RWPE1 (cell line): ENCODE measurements at regions not wholly inside any gene's neighbourhood (a gene's known extent, or its start where the extent isn't known, plus 50 kb on each side); places are given as distances from the start of the nearest gene placed in this dataset.

Experiments
- CTCF ChIA-PET: fragments of 350-600 bp; sonication (Branson Sonifier 250); formaldehyde crosslinking; extraction: SDS; loops from one replicate; lab custom pipeline; 2021; lab: Yijun Ruan, JAX
- POLR2A ChIA-PET: fragments of 400-600 bp; formaldehyde crosslinking; extraction: SDS; loops from one replicate; lab custom pipeline; 2020; ENCODE audit warnings: antibody characterized with exemption; ENCODE audit not compliant: low non-redundant PET; lab: Yijun Ruan, JAX
- DNase-seq: peaks from one replicate; pipeline ENCODE4 v3.0.0; 2012; ENCODE audit warnings: low spot score
- H3K27ac ChIP-seq: fragments of 450-650 bp; 2 replicates; pipeline ENCODE4 v1.5.1; 2017
- CTCF ChIP-seq: fragments of 450-650 bp; conservative IDR thresholded peaks from 2 replicates; pipeline ENCODE4 v1.5.1; 2017; ENCODE audit warnings: low read depth, mild to moderate bottlenecking

- no peak for TF ChIP-seq CTCF
Observed at GRCh38 chr5:174305241-174305681, 259.8 kb downstream of the NSG2 start.

GRCh38 chr5:174306345-174307030 is 261.0 kb downstream of the NSG2 start:
- POLR2A ChIA-PET = no interaction called here

More at GRCh38 chr5:174305241-174305681, 259.8 kb downstream of the NSG2 start:
- POLR2A ChIA-PET = no interaction called here
- DNase-seq = no peak
- CTCF ChIA-PET = interaction anchor here (0.7 kb wide), 2 partner anchors 12 to 189 kb away, joined by 3 to 4 read pairs; no protein-coding TSS in a partner anchor
- H3K27ac ChIP-seq = no peak overlapping the region

GRCh38 chr5:174307031-174307408 is 261.5 kb downstream of the NSG2 start:
- no peak for DNase-seq
- no peak for TF ChIP-seq CTCF
- ChIA-PET POLR2A (no interaction called here), CTCF (interaction anchor here (0.6 to 1.8 kb wide), 4 partner anchors 262 to 644 kb away, joined by 3 to 5 read pairs (median 4); partner anchors contain the start of gene NSG2)
- H3K27ac ChIP-seq = no peak overlapping the region

More at GRCh38 chr5:174306345-174307030, 261.0 kb downstream of the NSG2 start:
- DNase-seq = no peak
- TF ChIP-seq CTCF = no peak
- CTCF ChIA-PET = interaction anchor here (0.6 to 0.8 kb wide), 3 partner anchors 263 to 645 kb away, joined by 3 to 5 read pairs (median 4); no protein-coding TSS in a partner anchor
- H3K27ac ChIP-seq = no peak overlapping the region

- DNase-seq = no peak
- no peak overlapping the region for H3K27ac ChIP-seq
- ChIA-PET CTCF (interaction anchor here (1.8 kb wide), 1 partner anchor 262 kb away, joined by 5 read pairs; the partner anchor contains the start of gene NSG2), POLR2A (no interaction called here)
- no peak for TF ChIP-seq CTCF
Observed at GRCh38 chr5:174307656-174308271, 262.3 kb downstream of the NSG2 start.

GRCh38 chr5:174309131-174309795 is 263.8 kb downstream of the NSG2 start:
- TF ChIP-seq CTCF = no peak
- ChIA-PET POLR2A (no interaction called here), CTCF (interaction anchor here (0.6 kb wide), 1 partner anchor 265 kb away, joined by 4 read pairs; no protein-coding TSS in a partner anchor)
- no peak overlapping the region for H3K27ac ChIP-seq
- DNase-seq = no peak

GRCh38 chr5:174310243-174310642 is 264.7 kb downstream of the NSG2 start:
- CTCF ChIA-PET = interaction anchor here (0.7 to 2.4 kb wide), 3 partner anchors 24 to 265 kb away, joined by 3 to 54 read pairs (median 3); partner anchors contain the start of gene NSG2
- DNase-seq = no peak
- TF ChIP-seq CTCF = no peak
- no peak overlapping the region for H3K27ac ChIP-seq
- POLR2A ChIA-PET = no interaction called here
